Upper lobe of left lung (tissue), 6 donors: ENCODE measurements at regions not wholly inside any gene's neighbourhood (a gene's known extent, or its start where the extent isn't known, plus 50 kb on each side); places are given as distances from the start of the nearest gene placed in this dataset.

Source experiments
- ATAC-seq, 2 donors: fragments of 200-7000 bp; cut with Tn5 transposase; one replicate each; pipeline ENCODE4 v1.9.1; 2022; ENCODE audit warnings: mild to moderate bottlenecking in 2 of 2, moderate library complexity in 2 of 2; ENCODE audit not compliant: low FRiP score in 2 of 2
- DNase-seq, 2 donors: peaks; one replicate each; pipeline ENCODE4 v3.0.0-alpha.2; 2019 to 2020
- H3K27ac ChIP-seq, 4 donors: fragments of 200-600 bp; sonication (generic); one replicate each; pipeline ENCODE4 v1.5.1; 2016 to 2019
- H3K27me3 ChIP-seq, 4 donors: fragments of 200-600 bp; sonication (generic); one replicate each; pipeline ENCODE4 v1.5.1; 2017 to 2019
- H3K36me3 ChIP-seq, 4 donors: fragments of 200-600 bp; sonication (generic); one replicate each; pipeline ENCODE4 v1.5.1; 2016 to 2019
- H3K4me1 ChIP-seq, 4 donors: fragments of 200-600 bp; sonication (generic); one replicate each; pipeline ENCODE4 v1.5.1; 2018 to 2019
- H3K4me3 ChIP-seq, 4 donors: fragments of 200-600 bp; sonication (generic); one replicate each; pipeline ENCODE4 v1.5.1; 2017 to 2019; ENCODE audit warnings: mild to moderate bottlenecking in 2 of 4, moderate library complexity in 1 of 4
- H3K9me3 ChIP-seq, 4 donors: fragments of 200-600 bp; sonication (generic); one replicate each; pipeline ENCODE4 v1.5.1; 2018 to 2019
- CTCF ChIP-seq, 6 experiments: fragments of 450-650 bp in 4 of 6; fragments of 200-600 bp in 2 of 6; sonication (generic) in 2 of 6; IDR thresholded peaks; one replicate each; pipeline ENCODE4 v1.5.1; 2016 to 2019; ENCODE audit warnings: antibody characterized with exemption in 6 of 6
- EP300 ChIP-seq, 4 donors: sonication (generic); formaldehyde crosslinking; IDR thresholded peaks; one replicate each; pipeline ENCODE4 v1.5.1; 2017; ENCODE audit warnings: antibody characterized with exemption in 4 of 4, control low read depth in 2 of 4
- POLR2A ChIP-seq, 4 donors: fragments of 450-650 bp; IDR thresholded peaks; one replicate each; pipeline ENCODE4 v1.5.1; 2016 to 2017; ENCODE audit warnings: antibody characterized with exemption in 4 of 4, mild to moderate bottlenecking in 2 of 4
- POLR2AphosphoS5 ChIP-seq, 2 donors: sonication (generic); formaldehyde crosslinking; IDR thresholded peaks; one replicate each; pipeline ENCODE4 v1.5.1; 2017; ENCODE audit warnings: antibody characterized with exemption in 2 of 2
- WGBS, 2 donors: methylation state at CpG; one replicate each; pipeline ENCODE4 v1.1.5; 2017 to 2018; 5-methylcytosine and 5-hydroxymethylcytosine counted together
- donor health status: DM: no; HTN: no; CAD: no; lungs with moderate emphysema.
- donor health status: DM: no; HTN: yes; CAD: no; lungs with severe emphysema.

DNA sequence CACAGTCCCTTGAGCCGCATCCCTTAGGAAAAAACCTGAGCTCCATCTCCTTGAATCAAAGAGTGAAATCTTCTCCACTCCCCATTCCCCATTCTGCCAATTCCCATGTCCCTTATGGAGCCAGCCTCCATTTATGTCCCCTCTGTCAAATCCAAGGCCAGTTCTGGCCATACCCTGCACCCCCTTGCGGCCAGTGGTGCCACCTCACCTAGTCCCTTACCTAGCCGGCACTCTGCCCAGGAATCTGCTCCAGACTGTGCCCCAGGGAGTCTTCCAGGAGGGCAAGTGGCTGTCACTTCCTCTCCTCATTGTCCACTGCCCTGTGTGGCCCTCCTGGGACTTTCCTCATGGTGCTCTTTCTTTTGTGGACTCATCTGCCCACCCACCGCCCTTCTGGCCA, 195.4 kb upstream of the RMP24 start:
- 73 to 84% methylated on average over 4 of the region's 4 CpGs for WGBS, 2 donors
- no peaks in the 10 kb centered on the region for H3K9me3 ChIP-seq
- TF ChIP-seq POLR2A (IDR thresholded peaks at IDR 0.05) (no peak), CTCF (IDR thresholded peaks at IDR 0.05) (no peak), EP300 (IDR thresholded peaks at IDR 0.05) (no peak), POLR2AphosphoS5 (IDR thresholded peaks at IDR 0.05) (no peak)
- H3K4me1 ChIP-seq: no peaks in the 10 kb centered on the region
- no peak overlapping the region for H3K4me3 ChIP-seq
- H3K27ac ChIP-seq: no peak overlapping the region
- DNase-seq (no peak), ATAC-seq (no peak)
- no peaks in the 10 kb centered on the region for H3K36me3 ChIP-seq
- H3K27me3 ChIP-seq: no peaks in the 10 kb centered on the region

DNA sequence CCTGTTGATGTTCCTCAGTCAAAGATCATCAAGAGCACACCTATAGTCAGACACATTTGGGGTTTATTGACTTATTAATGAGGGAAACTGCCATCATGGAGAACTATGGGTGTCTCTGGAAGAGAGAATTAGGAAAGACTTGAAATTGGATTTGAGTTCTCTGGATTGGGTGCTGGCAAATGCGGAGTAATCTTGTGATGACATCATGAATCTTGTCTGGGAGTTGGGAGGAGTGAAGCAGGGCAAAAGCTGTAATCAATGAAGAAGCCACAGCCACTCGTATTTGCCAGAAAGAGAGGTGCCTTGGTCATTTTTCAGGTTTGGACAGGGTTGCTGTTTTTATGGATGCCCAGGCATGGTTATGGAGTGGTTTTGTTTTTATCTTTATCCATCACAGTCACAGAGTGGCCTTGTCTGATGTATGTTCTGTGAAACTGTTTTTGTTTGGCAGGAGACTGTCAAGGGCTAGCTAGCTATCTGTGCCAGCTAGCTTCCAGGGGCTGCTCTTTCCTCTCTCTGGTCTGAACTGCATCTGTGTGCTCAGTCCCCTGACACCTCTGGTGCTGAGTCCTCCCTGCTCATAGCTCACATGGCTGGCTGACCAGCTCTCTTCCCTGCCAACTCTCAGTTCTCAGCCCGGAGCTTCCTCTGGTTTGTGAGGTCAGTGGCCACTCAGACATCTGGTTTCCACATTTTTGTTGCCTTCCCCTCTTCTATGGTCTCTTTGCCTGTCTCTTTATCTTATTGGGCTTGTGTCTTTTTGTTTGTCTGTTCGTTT, 193.4 kb upstream of the RMP24 start:
- Histone ChIP-seq H3K27me3 (no peaks in the 10 kb centered on the region), H3K9me3 (no peaks in the 10 kb centered on the region), H3K4me1 (no peaks in the 10 kb centered on the region), H3K4me3 (no peak overlapping the region), H3K36me3 (no peaks in the 10 kb centered on the region), H3K27ac (no peak overlapping the region)
- 50 to 59% methylated on average over 4 of the region's 4 CpGs for WGBS, 2 donors
- no peak for TF ChIP-seq POLR2A (IDR thresholded peaks at IDR 0.05)
- TF ChIP-seq EP300 (IDR thresholded peaks at IDR 0.05): no peak
- no peak for TF ChIP-seq CTCF (IDR thresholded peaks at IDR 0.05)
- ATAC-seq (peak in 1 of 2 donors; percentile 91), DNase-seq (no peak)

GRCh38 chr18:35780937-35781336, 191.5 kb upstream of the RMP24 start:
- H3K36me3 ChIP-seq: no peaks in the 10 kb centered on the region
- H3K9me3 ChIP-seq: no peaks in the 10 kb centered on the region
- WGBS, 2 donors: 80 to 81% methylated on average over 5 of the region's 5 CpGs
- DNase-seq (no peak), ATAC-seq (no peak)
- no peak for TF ChIP-seq CTCF (IDR thresholded peaks at IDR 0.05)
- TF ChIP-seq POLR2AphosphoS5 (IDR thresholded peaks at IDR 0.05): no peak
- no peak for TF ChIP-seq EP300 (IDR thresholded peaks at IDR 0.05)
- no peak for TF ChIP-seq POLR2A (IDR thresholded peaks at IDR 0.05)
- H3K27ac ChIP-seq: no peak overlapping the region
- no peaks in the 10 kb centered on the region for H3K4me1 ChIP-seq
- H3K27me3 ChIP-seq: no peaks in the 10 kb centered on the region
- H3K4me3 ChIP-seq: no peak overlapping the region

GRCh38 chr18:35782926-35783325, 189.6 kb upstream of the RMP24 start:
- H3K4me3 ChIP-seq: no peak overlapping the region
- 92 to 100% methylated on average over 3 of the region's 3 CpGs for WGBS, 2 donors
- no peaks in the 10 kb centered on the region for H3K36me3 ChIP-seq
- H3K27me3 ChIP-seq: no peaks in the 10 kb centered on the region
- no peak overlapping the region for H3K27ac ChIP-seq
- DNase-seq (no peak), ATAC-seq (no peak)
- no peak for TF ChIP-seq POLR2AphosphoS5 (IDR thresholded peaks at IDR 0.05)
- no peak for TF ChIP-seq POLR2A (IDR thresholded peaks at IDR 0.05)
- no peak for TF ChIP-seq EP300 (IDR thresholded peaks at IDR 0.05)
- no peak for TF ChIP-seq CTCF (IDR thresholded peaks at IDR 0.05)
- H3K4me1 ChIP-seq: no peaks in the 10 kb centered on the region
- no peaks in the 10 kb centered on the region for H3K9me3 ChIP-seq
